H4 (cell line): ENCODE measurements at regions not wholly inside any gene's neighbourhood (a gene's known extent, or its start where the extent isn't known, plus 50 kb on each side); places are given as distances from the start of the nearest gene placed in this dataset.
A peak's percentile ranks its signal among the peaks of the same experiment; 100 is the strongest.

Experiments
- DNase-seq: peaks from one replicate; pipeline ENCODE4 v3.0.0-alpha.2; 2015; ENCODE audit warnings: low spot score

- DNase-seq = no peak
Measured at GRCh38 chr2:234768608-234769196, 183.1 kb upstream of the SH3BP4 start.

GRCh38 chr2:234765279-234765678, 186.5 kb upstream of the SH3BP4 start:
- DNase-seq = no peak

GRCh38 chr2:234764372-234764771, 187.4 kb upstream of the SH3BP4 start:
- DNase-seq = no peak

- DNase-seq = peak; percentile 24
Measured at GRCh38 chr2:234763002-234763873, 188.6 kb upstream of the SH3BP4 start.

GRCh38 chr2:234761910-234762309, 189.9 kb upstream of the SH3BP4 start:
- no peak for DNase-seq

- DNase-seq = no peak
Measured at GRCh38 chr2:234754126-234754525, 197.7 kb upstream of the SH3BP4 start.

GRCh38 chr2:234753701-234754100, 198.1 kb upstream of the SH3BP4 start:
- no peak for DNase-seq

GRCh38 chr2:234752966-234753365, 198.9 kb upstream of the SH3BP4 start:
- DNase-seq = peak; percentile 20

GRCh38 chr2:234751275-234751973, 200.4 kb upstream of the SH3BP4 start:
- no peak for DNase-seq

GRCh38 chr2:234747833-234748559, 203.8 kb upstream of the SH3BP4 start:
- no peak for DNase-seq

- DNase-seq = no peak
Measured at GRCh38 chr2:234747032-234747431, 204.8 kb upstream of the SH3BP4 start.

GRCh38 chr2:234745347-234745746, 206.5 kb upstream of the SH3BP4 start:
- DNase-seq = no peak

- no peak for DNase-seq
Measured at GRCh38 chr2:234741976-234742375, 209.8 kb upstream of the SH3BP4 start.

- no peak for DNase-seq
Measured at GRCh38 chr2:234739061-234739460, 212.8 kb upstream of the SH3BP4 start.

- no peak for DNase-seq
Measured at GRCh38 chr2:234735829-234736228, 216.0 kb upstream of the SH3BP4 start.

GRCh38 chr2:234733795-234734600, 217.8 kb upstream of the SH3BP4 start:
- no peak for DNase-seq

GRCh38 chr2:234733093-234733489, 218.7 kb upstream of the SH3BP4 start:
- DNase-seq = no peak

GRCh38 chr2:234732404-234733092, 219.3 kb upstream of the SH3BP4 start:
- no peak for DNase-seq

- no peak for DNase-seq
Measured at GRCh38 chr2:234731236-234731635, 220.6 kb upstream of the SH3BP4 start.

- DNase-seq = no peak
Measured at GRCh38 chr2:234730066-234730640, 221.7 kb upstream of the SH3BP4 start.
